ENCODE measurements at regions not wholly inside any gene's neighbourhood (a gene's known extent, or its start where the extent isn't known, plus 50 kb on each side); places are given as distances from the start of the nearest gene placed in this dataset.

- no peak for TF ChIP-seq REST (IDR thresholded peaks at IDR 0.05; ENCODE audit: low read depth)
These were observed 679.2 kb upstream of the FRG1 start (continued) for GRCh38 chr4:189261475-189261874.

GRCh38 chr4:189265515-189265914, 675.2 kb upstream of the FRG1 start:
- Histone ChIP-seq H4K20me1 (ENCODE audit: insufficient read depth) (no peaks in the 10 kb centered on the region), H3K27ac (ENCODE audit: low read depth, low read length) (no peak overlapping the region), H3K79me2 (ENCODE audit: insufficient read depth, low read length) (no peaks in the 10 kb centered on the region), H3K9ac (ENCODE audit: low read length) (no peak overlapping the region), H3K4me2 (ENCODE audit: low read length) (no peak overlapping the region), H3K36me3 (ENCODE audit: control insufficient read depth in 1 of 2, insufficient read depth in 2 of 2, low read length in 2 of 2) (no peaks in the 10 kb centered on the region), H3K9me2 (ENCODE audit: insufficient read depth) (no peaks in the 10 kb centered on the region), H2AFZ (ENCODE audit: low read depth, low read length, poor library complexity, severe bottlenecking) (no peak overlapping the region), H3K4me1 (ENCODE audit: control insufficient read depth in 1 of 2, insufficient read depth in 2 of 2, low read length in 2 of 2) (no peaks in the 10 kb centered on the region), H3K27me3 (ENCODE audit: insufficient read depth, low read length) (no peaks in the 10 kb centered on the region), H3K9me3 (ENCODE audit: control insufficient read depth in 1 of 2, insufficient read depth in 1 of 2, low read depth in 1 of 2, low read length in 2 of 2) (no peaks in the 10 kb centered on the region), H3K4me3 (replicated peaks in 1 of 2; ENCODE audit: low read depth in 1 of 2, low read length in 2 of 2) (no peak overlapping the region)
- no peak for DNase-seq (ENCODE audit: low read depth, low spot score)
- POLR2A ChIA-PET = no interaction called here
- CTCF ChIA-PET = no interaction called here
- ATAC-seq = no peak
- RAD21 ChIA-PET (ENCODE audit: low non-redundant PET in 1 of 2, low total read pairs in 2 of 2, uncharacterized antibody in 2 of 2, unreplicated experiment in 2 of 2) = no interaction called here
- BruUV-seq (replicated peaks) = no TSS peak
- intact Hi-C loops (cut with micrococcal nuclease) = no loop called here
- TF ChIP-seq CBX3 (IDR thresholded peaks at IDR 0.05; ENCODE audit: low read depth) = no peak
- TF ChIP-seq JUND (IDR thresholded peaks at IDR 0.05) = no peak
- TF ChIP-seq CTCF (IDR thresholded peaks at IDR 0.05 in 2 of 3, conservative IDR thresholded peaks at IDR 0.05 in 1 of 3; ENCODE audit: borderline replicate concordance in 1 of 3, insufficient read depth in 1 of 3, low read depth in 2 of 3, low read length in 2 of 3) = no peak
- TF ChIP-seq SIN3A (IDR thresholded peaks at IDR 0.05; ENCODE audit: low read depth) = no peak
- TF ChIP-seq POLR2AphosphoS5 (IDR thresholded peaks at IDR 0.05; ENCODE audit: low read depth, low read length) = no peak
- no peak for TF ChIP-seq REST (IDR thresholded peaks at IDR 0.05; ENCODE audit: low read depth)
- TF ChIP-seq ZBTB33 (IDR thresholded peaks at IDR 0.05; ENCODE audit: extremely low read depth, insufficient replicate concordance, low read length) = no peak
- TF ChIP-seq ZNF274 (IDR thresholded peaks at IDR 0.05; ENCODE audit: low read depth, low read length) = no peak
- no peak for TF ChIP-seq EZH2 (IDR thresholded peaks at IDR 0.05)
